Gastrocnemius medialis (tissue), 4 donors: ENCODE measurements at regions not wholly inside any gene's neighbourhood (a gene's known extent, or its start where the extent isn't known, plus 50 kb on each side); places are given as distances from the start of the nearest gene placed in this dataset.

Source experiments
- POLR2A ChIP-seq, 2 donors: fragments of 450-650 bp; IDR thresholded peaks; one replicate each; pipeline ENCODE4 v1.6.1; 2017; ENCODE audit warnings: antibody characterized with exemption in 2 of 2, mild to moderate bottlenecking in 2 of 2, moderate library complexity in 2 of 2
- TF ChIP-seq, protein P1 (sequence below), 5 experiments: fragments of 450-650 bp in 3 of 5; fragments of 200-600 bp in 2 of 5; sonication (generic) in 2 of 5; IDR thresholded peaks in 4 of 5; conservative IDR thresholded peaks in 1 of 5; 1 replicate in 4 of 5; 2 replicates in 1 of 5; pipeline ENCODE4 v1.5.1; 2016 to 2019; ENCODE audit warnings: antibody characterized with exemption in 5 of 5, mild to moderate bottlenecking in 3 of 5, moderate library complexity in 3 of 5

- TF ChIP-seq, protein P1, sequence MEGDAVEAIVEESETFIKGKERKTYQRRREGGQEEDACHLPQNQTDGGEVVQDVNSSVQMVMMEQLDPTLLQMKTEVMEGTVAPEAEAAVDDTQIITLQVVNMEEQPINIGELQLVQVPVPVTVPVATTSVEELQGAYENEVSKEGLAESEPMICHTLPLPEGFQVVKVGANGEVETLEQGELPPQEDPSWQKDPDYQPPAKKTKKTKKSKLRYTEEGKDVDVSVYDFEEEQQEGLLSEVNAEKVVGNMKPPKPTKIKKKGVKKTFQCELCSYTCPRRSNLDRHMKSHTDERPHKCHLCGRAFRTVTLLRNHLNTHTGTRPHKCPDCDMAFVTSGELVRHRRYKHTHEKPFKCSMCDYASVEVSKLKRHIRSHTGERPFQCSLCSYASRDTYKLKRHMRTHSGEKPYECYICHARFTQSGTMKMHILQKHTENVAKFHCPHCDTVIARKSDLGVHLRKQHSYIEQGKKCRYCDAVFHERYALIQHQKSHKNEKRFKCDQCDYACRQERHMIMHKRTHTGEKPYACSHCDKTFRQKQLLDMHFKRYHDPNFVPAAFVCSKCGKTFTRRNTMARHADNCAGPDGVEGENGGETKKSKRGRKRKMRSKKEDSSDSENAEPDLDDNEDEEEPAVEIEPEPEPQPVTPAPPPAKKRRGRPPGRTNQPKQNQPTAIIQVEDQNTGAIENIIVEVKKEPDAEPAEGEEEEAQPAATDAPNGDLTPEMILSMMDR (IDR thresholded peaks at IDR 0.05 in 4 of 5, conservative IDR thresholded peaks at IDR 0.05 in 1 of 5): no peak
- TF ChIP-seq POLR2A (IDR thresholded peaks at IDR 0.05): no peak
Measured at GRCh38 chrX:46444011-46444410, 101.2 kb downstream of the ZNF674 start.
